ENCODE measurements at regions not wholly inside any gene's neighbourhood (a gene's known extent, or its start where the extent isn't known, plus 50 kb on each side); places are given as distances from the start of the nearest gene placed in this dataset.
"Not testable (repeated sequence)": the region's sequence is repeated elsewhere in the genome, so short reads cannot be mapped to it uniquely, and the experiment has no call there.

DNA sequence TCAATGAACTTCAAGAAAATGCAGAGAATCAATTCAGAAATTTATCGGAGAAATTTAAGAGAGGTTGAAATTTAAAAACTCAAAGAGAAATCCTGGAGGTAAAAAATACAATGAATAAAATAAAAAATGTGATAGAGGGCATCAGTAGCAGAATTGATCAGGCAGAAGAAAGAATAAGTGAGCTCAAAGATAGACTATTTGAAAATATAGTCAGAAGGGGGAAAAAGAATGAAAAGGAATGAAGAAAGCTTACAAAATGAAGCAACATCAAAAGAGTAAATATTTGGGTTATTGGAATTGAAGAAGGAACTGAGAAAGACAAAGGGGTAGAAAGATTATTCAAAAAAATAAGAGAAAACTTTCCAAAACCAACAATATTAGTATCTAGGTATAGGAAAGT lies 291.4 kb downstream of the SH2D4B start:
- no peak overlapping the region for H3K27ac ChIP-seq (ENCODE audit: low read depth, low read length)

DNA sequence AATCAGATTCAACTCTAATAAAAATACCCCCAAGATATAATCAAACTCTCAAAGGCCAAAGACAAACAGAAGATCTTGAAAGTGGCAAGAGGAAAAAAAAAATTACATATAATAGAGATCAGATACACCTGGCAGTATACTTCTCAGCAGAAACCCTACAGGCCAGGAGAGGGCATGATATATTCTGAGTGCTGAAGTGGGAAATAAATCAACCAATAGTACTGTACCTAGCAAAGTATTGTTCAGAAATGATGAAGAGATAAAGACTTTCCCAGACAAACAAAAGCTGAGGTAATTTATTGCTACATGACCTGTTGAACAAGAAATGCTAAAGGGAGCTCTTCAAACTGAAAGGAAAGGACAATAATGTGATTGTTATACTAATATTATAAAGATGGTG lies 291.9 kb downstream of the SH2D4B start:
- no peak overlapping the region for H3K4me3 ChIP-seq (ENCODE audit: low read depth, low read length)
- no peak overlapping the region for H3K27ac ChIP-seq (ENCODE audit: low read depth, low read length)
- peaks cover 17% of the 10 kb centered on the region for H3K9me3 ChIP-seq (ENCODE audit: control insufficient read depth, insufficient read depth, low read length)
- ChIA-PET CTCF (no interaction called here), POLR2A (no interaction called here)
- DNase-seq (ENCODE audit: low read depth, low spot score), result no peak
- TF ChIP-seq, protein P1, sequence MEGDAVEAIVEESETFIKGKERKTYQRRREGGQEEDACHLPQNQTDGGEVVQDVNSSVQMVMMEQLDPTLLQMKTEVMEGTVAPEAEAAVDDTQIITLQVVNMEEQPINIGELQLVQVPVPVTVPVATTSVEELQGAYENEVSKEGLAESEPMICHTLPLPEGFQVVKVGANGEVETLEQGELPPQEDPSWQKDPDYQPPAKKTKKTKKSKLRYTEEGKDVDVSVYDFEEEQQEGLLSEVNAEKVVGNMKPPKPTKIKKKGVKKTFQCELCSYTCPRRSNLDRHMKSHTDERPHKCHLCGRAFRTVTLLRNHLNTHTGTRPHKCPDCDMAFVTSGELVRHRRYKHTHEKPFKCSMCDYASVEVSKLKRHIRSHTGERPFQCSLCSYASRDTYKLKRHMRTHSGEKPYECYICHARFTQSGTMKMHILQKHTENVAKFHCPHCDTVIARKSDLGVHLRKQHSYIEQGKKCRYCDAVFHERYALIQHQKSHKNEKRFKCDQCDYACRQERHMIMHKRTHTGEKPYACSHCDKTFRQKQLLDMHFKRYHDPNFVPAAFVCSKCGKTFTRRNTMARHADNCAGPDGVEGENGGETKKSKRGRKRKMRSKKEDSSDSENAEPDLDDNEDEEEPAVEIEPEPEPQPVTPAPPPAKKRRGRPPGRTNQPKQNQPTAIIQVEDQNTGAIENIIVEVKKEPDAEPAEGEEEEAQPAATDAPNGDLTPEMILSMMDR (IDR thresholded peaks at IDR 0.05; ENCODE audit: low read depth, low read length), result no peak
- H3K27me3 ChIP-seq (ENCODE audit: control insufficient read depth, insufficient read depth, low read length), result no peaks in the 10 kb centered on the region

More for the DNA sequence above, 291.4 kb downstream of the SH2D4B start:
- Histone ChIP-seq H3K9me3 (ENCODE audit: control insufficient read depth, insufficient read depth, low read length) (peaks cover 20% of the 10 kb centered on the region), H3K4me3 (ENCODE audit: low read depth, low read length) (no peak overlapping the region), H3K27me3 (ENCODE audit: control insufficient read depth, insufficient read depth, low read length) (no peaks in the 10 kb centered on the region)
- CTCF ChIA-PET, result no interaction called here
- TF ChIP-seq, protein P1 (IDR thresholded peaks at IDR 0.05; ENCODE audit: low read depth, low read length), result no peak
- POLR2A ChIA-PET, result no interaction called here
- DNase-seq (ENCODE audit: low read depth, low spot score), result no peak

DNA sequence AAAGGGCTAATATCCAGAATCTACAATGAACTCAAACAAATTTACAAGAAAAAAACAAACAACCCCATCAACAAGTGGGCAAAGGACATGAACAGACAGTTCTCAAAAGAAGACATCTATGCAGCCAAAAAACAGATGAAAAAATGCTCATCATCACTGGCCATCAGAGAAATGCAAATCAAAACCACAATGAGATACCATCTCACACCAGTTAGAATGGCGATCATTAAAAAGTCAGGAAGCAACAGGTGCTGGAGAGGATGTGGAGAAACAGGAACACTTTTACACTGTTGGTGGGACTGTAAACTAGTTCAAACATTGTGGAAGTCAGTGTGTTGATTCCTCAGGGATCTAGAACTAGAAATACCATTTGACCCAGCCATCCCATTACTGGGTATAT lies 295.0 kb downstream of the SH2D4B start:
- DNase-seq (ENCODE audit: low read depth, low spot score); POLR2A ChIA-PET; H3K27me3 ChIP-seq (ENCODE audit: control insufficient read depth, insufficient read depth, low read length); H3K4me3 ChIP-seq (ENCODE audit: low read depth, low read length); H3K27ac ChIP-seq (ENCODE audit: low read depth, low read length); CTCF ChIA-PET: not testable (repeated sequence)
- H3K9me3 ChIP-seq (ENCODE audit: control insufficient read depth, insufficient read depth, low read length), result peaks cover 12% of the 10 kb centered on the region; the same call in 1 of the 2 replicates

DNA sequence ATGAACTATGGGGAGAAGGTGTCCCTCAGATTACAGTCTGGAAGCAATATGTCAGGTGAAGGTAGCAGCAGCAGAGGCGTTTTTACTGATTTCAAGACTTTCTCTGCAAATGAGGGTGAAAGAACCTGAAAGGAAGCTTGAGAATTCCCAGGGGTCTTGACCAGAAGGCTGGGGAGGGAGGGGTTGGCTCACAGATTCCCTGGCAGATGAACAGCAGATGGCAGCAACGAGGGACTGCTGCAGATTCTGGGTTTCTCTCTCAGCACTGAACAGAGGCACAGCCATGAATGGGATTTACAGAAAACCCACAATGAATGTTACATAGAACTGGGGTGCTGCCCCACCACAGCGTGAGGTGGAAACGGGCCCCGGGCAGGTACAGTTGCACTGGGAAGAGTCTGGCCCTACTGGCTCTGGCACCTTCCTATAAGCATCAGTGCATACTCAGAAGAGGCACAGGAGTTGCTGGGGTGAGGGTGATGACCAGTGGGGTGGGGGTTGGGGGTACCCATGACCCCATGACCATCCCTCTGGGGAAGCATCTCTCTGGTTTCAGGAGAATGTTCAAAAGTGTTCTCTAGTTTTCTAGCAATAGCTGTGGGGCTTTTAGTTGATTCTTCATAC lies 317.8 kb downstream of the SH2D4B start:
- H3K27me3 ChIP-seq (ENCODE audit: control insufficient read depth, insufficient read depth, low read length), result no peaks in the 10 kb centered on the region
- no peak overlapping the region for H3K4me3 ChIP-seq (ENCODE audit: low read depth, low read length)
- CTCF ChIA-PET, result interaction anchor here (0.6 kb wide), 1 partner anchor 1483 kb away, joined by 8 read pairs; no protein-coding TSS in a partner anchor
- TF ChIP-seq, protein P1 (IDR thresholded peaks at IDR 0.05; ENCODE audit: low read depth, low read length), result no peak
- no peak for DNase-seq (ENCODE audit: low read depth, low spot score)
- POLR2A ChIA-PET, result no interaction called here
- H3K9me3 ChIP-seq (ENCODE audit: control insufficient read depth, insufficient read depth, low read length), result peaks cover 15% of the 10 kb centered on the region
- H3K27ac ChIP-seq (ENCODE audit: low read depth, low read length), result no peak overlapping the region

GRCh38 chr10:80856186-80856585 lies 318.5 kb downstream of the SH2D4B start:
- POLR2A ChIA-PET, result no interaction called here
- CTCF ChIA-PET, result no interaction called here

DNA sequence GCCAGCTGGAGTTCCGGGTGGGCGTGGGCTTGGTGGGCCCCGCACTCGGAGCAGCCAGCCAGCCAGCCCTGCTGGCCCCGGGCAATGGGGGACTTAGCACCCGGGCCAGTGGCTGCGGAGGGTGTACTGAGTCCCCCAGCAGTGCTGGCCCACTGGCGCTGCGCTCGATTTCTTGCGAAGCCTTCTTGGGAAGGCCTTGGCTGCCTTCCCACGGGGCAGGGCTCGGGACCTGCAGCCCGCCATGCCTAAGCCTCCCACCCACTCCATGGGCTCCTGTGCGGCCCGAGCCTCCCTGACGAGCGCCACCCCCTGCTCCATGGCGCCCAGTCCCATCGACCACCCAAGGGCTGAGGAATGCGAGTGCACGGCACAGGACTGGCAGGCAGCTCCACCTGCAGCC lies 321.6 kb downstream of the SH2D4B start:
- H3K27ac ChIP-seq (ENCODE audit: low read depth, low read length); DNase-seq (ENCODE audit: low read depth, low spot score); H3K27me3 ChIP-seq (ENCODE audit: control insufficient read depth, insufficient read depth, low read length); CTCF ChIA-PET; POLR2A ChIA-PET; H3K4me3 ChIP-seq (ENCODE audit: low read depth, low read length): not testable (repeated sequence)
- peaks cover 13% of the 10 kb centered on the region for H3K9me3 ChIP-seq (ENCODE audit: control insufficient read depth, insufficient read depth, low read length)

More at GRCh38 chr10:80856186-80856585, 318.5 kb downstream of the SH2D4B start:
- H3K9me3 ChIP-seq (ENCODE audit: control insufficient read depth, insufficient read depth, low read length), result peaks cover 15% of the 10 kb centered on the region
- no peak overlapping the region for H3K4me3 ChIP-seq (ENCODE audit: low read depth, low read length)
- TF ChIP-seq, protein P1 (IDR thresholded peaks at IDR 0.05; ENCODE audit: low read depth, low read length), result no peak
- H3K27me3 ChIP-seq (ENCODE audit: control insufficient read depth, insufficient read depth, low read length), result no peaks in the 10 kb centered on the region
- no peak for DNase-seq (ENCODE audit: low read depth, low spot score)
- no peak overlapping the region for H3K27ac ChIP-seq (ENCODE audit: low read depth, low read length)
